ENCODE measurements at regions not wholly inside any gene's neighbourhood (a gene's known extent, or its start where the extent isn't known, plus 50 kb on each side); places are given as distances from the start of the nearest gene placed in this dataset.

- TF ChIP-seq CTCF (IDR thresholded peaks at IDR 0.05; ENCODE audit: low read length): no peak
- no peak for TF ChIP-seq EZH2 (IDR thresholded peaks at IDR 0.05; ENCODE audit: borderline replicate concordance, low read length)
Observed at GRCh38 chr13:106102786-106103185, 432.7 kb downstream of the EFNB2 start.
